ENCODE measurements at regions not wholly inside any gene's neighbourhood (a gene's known extent, or its start where the extent isn't known, plus 50 kb on each side); places are given as distances from the start of the nearest gene placed in this dataset.

GRCh38 chr14:98391061-98391460 lies 880.9 kb downstream of the BCL11B start:
- DNase-seq (no peak), ATAC-seq (ENCODE audit: low read depth) (no peak)
- Histone ChIP-seq H3K4me3 (ENCODE audit: insufficient read depth, low read depth, low read length) (no peak overlapping the region), H3K4me2 (ENCODE audit: low read depth, low read length) (no peak overlapping the region), H2BK5ac (ENCODE audit: low read depth, low read length, poor library complexity, severe bottlenecking) (no peak overlapping the region), H2AK9ac (replicated peaks; ENCODE audit: low read depth, low read length, poor library complexity) (no peak overlapping the region), H3K56ac (ENCODE audit: extremely low read depth, insufficient read depth, low read length) (no peak overlapping the region), H3K23ac (ENCODE audit: low read depth, low read length) (no peak overlapping the region), H4K20me1 (ENCODE audit: insufficient read depth, low read length) (no peaks in the 10 kb centered on the region), H3K9me1 (ENCODE audit: insufficient read depth, low read length) (no peaks in the 10 kb centered on the region), H2AK5ac (ENCODE audit: low read depth, low read length) (no peak overlapping the region), H2BK15ac (ENCODE audit: low read depth, low read length) (no peak overlapping the region), H3K36me3 (ENCODE audit: control insufficient read depth, insufficient read depth, low read length) (no peaks in the 10 kb centered on the region), H3K27me3 (ENCODE audit: control insufficient read depth, insufficient read depth, low read length) (no peaks in the 10 kb centered on the region), H2AFZ (replicated peaks; ENCODE audit: low read length, poor library complexity) (no peak overlapping the region), H3K4ac (ENCODE audit: low read depth, low read length) (no peak overlapping the region), H4K91ac (ENCODE audit: insufficient read depth, low read depth, low read length) (no peak overlapping the region), H4K8ac (ENCODE audit: low read depth in 2 of 2, low read length in 2 of 2) (no peak overlapping the region), H3K18ac (ENCODE audit: low read depth, low read length) (no peak overlapping the region), H3K9me3 (ENCODE audit: control insufficient read depth, insufficient read depth, low read length) (peaks cover 15% of the 10 kb centered on the region), H2BK120ac (ENCODE audit: low read depth, low read length) (no peak overlapping the region), H3K4me1 (ENCODE audit: control insufficient read depth, insufficient read depth, low read length) (no peaks in the 10 kb centered on the region), H3K9ac (ENCODE audit: low read depth, low read length) (no peak overlapping the region), H3K14ac (replicated peaks; ENCODE audit: low read depth, low read length) (no peak overlapping the region), H2BK20ac (ENCODE audit: low read depth, low read length) (no peak overlapping the region), H3K27ac (ENCODE audit: insufficient read depth, low read length) (no peak overlapping the region), H3K79me1 (ENCODE audit: low read depth in 1 of 2, low read length in 2 of 2) (no peaks in the 10 kb centered on the region), H4K5ac (ENCODE audit: low read depth, low read length) (no peak overlapping the region)
- in situ Hi-C loops (cut with MboI; ENCODE audit: low sequenced_read_pairs) (no loop called here), dilution Hi-C loops (cut with HindIII; ENCODE audit: low sequenced_read_pairs, unreplicated experiment) (no loop called here), intact Hi-C loops (cut with micrococcal nuclease) (no loop called here)
- WGBS, 2 experiments (ENCODE audit: extremely low coverage in 2 of 2, insufficient read length in 1 of 2), result no CpG with 5 or more reads among the region's 3 CpGs
- BruUV-seq (replicated peaks), result no TSS peak
- POLR2A ChIA-PET (ENCODE audit: unreplicated experiment), result no interaction called here
- CTCF ChIA-PET, result no interaction called here
- no peak for TF ChIP-seq POLR2A (IDR thresholded peaks at IDR 0.05; ENCODE audit: low read depth, low read length)
- no peak for TF ChIP-seq RFX5 (IDR thresholded peaks at IDR 0.05; ENCODE audit: low read depth, low read length)
- TF ChIP-seq SMC3 (IDR thresholded peaks at IDR 0.05; ENCODE audit: low read depth, low read length), result no peak
- TF ChIP-seq CEBPB (IDR thresholded peaks at IDR 0.05; ENCODE audit: low read depth, low read length), result no peak
- TF ChIP-seq CTCF (conservative IDR thresholded peaks at IDR 0.05; ENCODE audit: low read depth, low read length), result no peak

Measured in IMR-90 (cell line).